HG03066 (cell line): ENCODE measurements at regions not wholly inside any gene's neighbourhood (a gene's known extent, or its start where the extent isn't known, plus 50 kb on each side); places are given as distances from the start of the nearest gene placed in this dataset.
"Not testable (repeated sequence)": the region's sequence is repeated elsewhere in the genome, so short reads cannot be mapped to it uniquely, and the experiment has no call there.

Experiments
- ATAC-seq: cut with Tn5 transposase; IDR thresholded peaks from one replicate; pipeline ENCODE4 v1.9.1; 2021; ENCODE audit warnings: low read depth; ENCODE audit not compliant: unreplicated experiment

DNA sequence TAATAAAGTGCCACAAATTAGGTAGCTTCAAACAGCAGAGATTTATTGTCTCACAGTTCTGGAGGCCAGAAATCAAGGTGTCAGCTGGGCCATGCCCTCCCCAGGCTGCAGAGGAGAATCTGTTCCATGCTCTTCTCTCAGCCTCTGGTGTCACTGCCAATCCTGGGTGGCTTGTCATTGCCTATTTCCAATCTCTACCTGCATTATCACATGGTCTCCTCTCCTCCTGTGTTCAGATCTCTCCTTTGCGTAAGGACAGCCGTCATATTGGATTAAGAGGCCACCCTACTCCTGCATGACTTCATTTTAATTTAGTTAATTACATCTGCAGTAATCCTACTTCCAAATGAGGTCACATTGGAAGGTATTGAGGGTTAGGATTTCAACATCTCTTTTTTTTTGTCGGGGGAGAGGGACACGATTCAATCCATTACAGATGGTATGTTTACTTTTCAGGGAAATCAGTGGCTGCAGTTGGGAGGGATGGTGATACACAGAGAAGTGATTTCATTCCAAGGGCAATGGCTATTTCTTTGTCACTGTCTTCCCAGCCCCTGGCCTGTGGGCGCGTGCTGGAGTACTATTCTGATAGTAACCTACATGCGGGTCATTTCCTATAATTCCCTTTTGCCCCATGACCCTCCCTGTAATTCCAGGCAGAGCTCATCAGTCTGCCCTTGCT, 169.4 kb downstream of the MINAR1 start:
- no peak for ATAC-seq

DNA sequence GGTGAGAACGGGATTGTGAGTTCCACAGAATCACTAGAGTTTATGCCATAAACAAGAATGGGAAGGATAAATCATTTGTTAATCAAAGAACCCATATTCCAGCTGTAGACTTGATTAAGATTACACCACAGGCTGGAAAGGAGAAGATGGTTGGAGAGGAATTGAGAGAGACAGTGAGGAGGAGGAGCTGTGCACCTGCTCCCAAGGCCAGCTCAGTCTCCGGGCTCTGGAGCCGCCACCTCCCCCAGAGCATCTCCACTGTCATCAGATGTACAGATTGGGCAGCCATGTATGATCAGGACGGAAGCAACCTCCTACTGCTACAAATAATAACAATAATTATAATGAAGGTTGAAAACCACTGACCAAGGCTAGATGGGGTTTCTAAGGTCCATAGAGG, 170.0 kb downstream of the MINAR1 start:
- no peak for ATAC-seq

DNA sequence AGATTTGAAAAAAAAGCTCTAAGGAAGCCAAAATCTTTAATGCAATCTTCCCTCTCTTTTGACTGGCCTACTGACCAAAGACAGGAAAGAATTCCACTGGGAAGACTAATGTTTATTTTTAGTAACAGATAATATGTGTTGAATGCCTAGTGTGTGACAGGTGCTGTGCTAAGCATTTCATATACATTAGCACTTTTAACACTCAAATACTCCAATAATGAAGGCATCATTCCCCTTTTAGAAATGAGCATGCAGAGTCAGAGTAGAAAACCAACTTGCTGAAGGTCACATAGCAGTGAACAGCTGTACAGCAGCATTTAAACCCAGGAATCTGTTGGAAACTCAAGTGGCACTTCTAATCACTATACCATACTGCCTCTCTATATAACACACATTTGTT, 170.6 kb downstream of the MINAR1 start:
- ATAC-seq, result no peak

DNA sequence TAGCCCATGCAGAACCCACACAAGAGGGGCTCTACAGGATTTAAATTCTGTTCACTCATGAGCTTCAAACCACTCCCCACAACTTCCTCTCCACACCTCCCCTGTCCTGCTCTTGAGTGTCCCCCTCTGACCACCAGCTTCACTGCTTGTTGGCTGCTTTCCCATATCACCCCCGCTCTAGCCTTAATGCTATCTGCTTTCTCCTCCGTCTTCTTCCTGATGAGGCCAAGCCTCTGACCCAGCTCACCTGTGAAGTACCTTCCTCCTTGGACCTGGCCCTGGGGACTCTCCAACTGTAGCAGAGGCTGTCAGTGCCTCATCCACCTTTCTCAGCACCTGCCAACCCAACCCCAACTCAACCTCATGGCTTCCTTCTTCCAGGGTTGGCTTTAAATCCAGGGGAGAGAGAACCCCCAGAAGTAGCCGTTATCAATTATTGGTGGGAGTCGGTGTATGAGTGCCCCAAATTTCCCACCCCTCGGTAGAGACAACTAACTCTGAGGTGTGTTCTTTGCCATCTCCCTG, 174.8 kb downstream of the MINAR1 start:
- ATAC-seq, result no peak

DNA sequence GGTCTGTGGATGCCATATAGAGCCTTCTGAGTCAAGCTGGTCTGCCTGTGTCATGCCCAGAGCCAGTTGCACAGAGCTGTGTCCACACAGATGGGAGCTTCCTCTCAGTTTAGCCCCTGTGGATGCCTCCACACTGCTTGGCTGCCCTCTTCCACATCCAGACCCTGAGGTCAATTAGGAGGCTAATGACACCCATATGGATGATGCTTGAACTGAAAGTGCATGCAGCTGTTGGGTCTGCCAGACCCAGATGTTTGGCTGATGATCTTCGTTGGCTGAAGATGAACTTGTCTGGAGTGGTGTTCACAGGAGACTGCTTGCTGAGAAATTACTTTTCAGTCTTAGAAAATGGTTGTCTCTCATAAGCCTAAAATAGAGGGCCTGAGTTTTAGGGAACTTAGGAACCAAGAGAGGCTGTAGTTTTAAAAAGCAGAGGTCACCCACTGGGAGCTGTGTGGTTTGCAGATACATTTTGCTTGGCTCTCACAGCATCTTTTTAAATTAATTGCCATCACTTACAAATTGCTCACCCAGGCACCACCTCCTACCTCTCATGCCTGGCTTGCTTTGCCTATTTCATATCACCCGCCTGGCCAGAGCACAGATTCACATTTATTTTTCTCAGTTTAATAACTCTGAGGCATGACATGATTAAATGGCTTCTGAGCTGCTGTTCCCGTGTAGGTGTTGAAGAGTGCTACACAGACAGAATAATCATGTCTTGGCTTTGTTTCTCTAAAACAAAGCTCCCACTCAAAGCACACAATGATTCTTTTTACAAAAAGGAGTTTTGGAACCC, 176.1 kb downstream of the MINAR1 start:
- ATAC-seq, result no peak

DNA sequence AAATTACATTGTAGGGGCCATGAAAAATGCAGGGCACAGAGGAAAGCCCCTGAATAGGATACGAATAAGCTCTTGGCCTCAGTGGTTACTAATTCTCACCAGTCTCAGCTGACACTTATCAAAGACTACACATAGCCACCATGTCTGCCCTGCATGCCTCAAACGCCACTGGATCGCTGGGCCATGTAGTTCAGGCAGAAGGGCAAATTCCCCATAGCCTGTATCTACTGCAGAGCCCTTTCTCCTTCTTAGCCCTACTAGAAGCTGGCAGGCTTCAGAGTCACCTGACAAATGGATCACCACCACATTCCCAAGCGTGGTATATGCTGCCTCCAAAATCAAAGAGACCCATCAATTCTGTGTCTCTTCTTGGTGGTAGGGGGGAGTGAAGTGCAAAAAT, 177.4 kb downstream of the MINAR1 start:
- no peak for ATAC-seq

DNA sequence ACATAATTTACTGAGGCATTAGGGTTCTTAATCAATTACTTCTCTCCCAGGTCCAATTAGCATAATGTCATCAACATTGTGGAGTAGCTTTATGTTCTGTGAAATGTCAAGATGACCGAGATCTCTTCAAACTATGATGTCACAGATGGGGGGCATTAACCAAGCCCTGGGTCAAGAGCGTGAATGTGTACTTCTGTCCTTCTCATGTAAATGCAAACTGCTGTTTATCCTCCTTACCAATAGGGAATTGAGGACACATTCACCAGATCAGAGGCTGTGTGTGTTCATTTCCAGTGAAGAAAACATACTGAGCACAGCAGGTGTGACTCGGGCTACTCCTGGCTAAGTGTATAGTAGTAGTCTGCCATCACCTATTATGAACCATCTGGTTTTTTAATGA, 177.9 kb downstream of the MINAR1 start:
- no peak for ATAC-seq

DNA sequence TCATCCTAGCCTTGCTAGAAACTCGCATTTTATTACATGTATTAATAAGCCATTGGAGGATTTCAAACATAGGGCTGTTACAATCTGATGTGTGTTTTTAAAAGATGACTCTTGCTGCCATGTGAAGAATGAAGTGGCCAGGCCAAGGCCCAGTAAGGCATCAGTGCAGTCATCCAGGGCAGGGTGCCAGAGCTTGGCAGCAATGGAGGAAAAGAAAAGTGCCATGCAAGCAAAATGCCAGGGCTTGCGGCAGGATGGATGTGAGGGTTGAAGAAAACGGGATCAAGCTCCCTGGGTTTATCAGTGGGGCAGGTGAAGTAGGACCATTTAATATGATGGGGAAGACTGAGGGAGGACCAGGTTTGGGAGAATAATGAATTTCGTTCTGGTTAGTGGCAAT, 183.6 kb downstream of the MINAR1 start:
- no peak for ATAC-seq

DNA sequence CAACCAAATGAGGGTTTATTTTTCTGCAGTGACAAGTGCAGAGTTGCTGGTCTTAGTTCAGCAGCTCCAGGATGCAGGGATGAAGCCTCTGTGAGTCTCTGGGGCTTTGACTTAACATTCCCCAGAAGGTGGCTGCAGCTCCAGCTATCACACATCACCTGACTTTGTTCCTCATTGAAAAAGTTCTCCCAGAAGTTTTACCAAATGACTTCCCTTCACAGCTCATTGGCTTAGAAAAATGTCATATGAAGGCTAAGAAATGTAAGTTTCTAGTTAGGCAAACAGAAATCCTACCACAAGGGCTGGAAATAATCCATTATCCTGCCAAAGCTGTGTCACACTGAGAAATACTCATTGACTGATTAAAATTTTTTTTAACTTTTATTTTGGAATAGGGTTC, 184.9 kb downstream of the MINAR1 start:
- no peak for ATAC-seq

DNA sequence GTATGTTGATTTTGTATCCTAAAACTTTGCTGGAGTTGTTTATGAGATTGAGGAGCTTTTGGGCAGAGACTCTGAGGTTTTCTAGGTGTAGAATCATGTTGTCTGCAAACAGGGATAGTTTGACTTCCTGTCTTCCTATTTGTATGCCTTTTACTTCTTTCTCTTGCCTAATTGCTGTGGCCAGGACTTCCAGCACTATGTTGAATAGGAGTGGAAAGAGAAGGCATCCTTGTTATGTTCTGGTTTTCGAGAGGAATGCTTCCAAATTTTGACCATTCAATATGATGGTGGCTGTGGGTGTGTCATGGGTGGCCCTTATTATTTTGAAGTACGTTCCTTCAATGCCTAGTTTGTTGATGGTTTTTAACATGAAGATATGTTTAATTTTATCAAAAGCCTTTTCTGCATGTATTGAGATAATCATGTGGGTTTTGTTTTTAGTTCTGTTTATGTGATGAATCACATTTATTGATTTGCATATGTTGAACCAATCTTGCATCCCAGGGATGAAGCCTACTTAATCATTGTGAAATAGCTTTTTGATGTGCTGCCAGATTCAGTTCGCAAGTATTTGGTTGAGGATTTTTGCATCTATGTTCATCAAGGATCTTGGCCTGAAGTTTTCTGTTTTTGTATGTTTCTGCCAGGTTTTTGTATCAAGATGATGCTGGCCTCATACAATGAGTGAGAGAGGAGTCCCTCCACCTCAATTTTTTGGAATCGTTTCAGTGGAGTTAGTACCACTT, 188.1 kb downstream of the MINAR1 start:
- ATAC-seq, result no peak

DNA sequence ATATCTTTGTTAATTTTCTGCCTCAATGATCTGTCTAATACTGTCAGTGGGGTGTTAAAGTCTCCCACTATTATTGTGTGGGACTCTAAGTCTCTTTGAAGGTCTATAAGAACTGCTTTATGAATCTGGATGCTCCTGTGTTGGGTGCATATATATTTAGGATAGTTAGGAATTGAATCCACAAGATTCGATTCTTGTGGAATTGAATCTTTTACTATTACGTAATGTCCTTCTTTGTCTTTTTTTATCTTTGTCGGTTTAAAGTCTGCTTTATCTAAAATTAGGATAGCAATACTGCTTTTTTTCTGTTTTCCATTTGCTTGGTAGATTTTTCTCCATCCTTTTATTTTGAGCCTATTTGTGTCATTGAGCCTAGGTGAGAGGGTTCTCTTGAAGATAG, 189.7 kb downstream of the MINAR1 start:
- not testable (repeated sequence) for ATAC-seq

DNA sequence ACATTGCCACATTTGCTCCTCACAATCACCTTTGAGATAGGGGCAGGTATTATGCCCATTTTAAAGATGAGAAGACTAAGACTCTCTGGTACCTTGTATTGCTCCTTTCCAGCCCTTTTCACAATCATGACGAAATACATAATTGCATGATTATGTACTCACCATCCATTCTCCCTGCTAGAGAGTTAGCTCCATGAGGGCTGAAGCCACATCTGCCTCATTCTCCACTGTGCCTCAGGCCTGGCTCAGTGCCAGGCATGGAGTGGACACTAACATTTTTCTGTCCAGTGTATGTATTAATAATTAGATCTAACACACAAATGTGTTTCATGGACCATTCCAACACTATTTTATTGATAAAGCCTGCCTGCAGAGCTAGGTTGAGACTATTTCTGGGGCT, 191.4 kb downstream of the MINAR1 start:
- ATAC-seq, result no peak

DNA sequence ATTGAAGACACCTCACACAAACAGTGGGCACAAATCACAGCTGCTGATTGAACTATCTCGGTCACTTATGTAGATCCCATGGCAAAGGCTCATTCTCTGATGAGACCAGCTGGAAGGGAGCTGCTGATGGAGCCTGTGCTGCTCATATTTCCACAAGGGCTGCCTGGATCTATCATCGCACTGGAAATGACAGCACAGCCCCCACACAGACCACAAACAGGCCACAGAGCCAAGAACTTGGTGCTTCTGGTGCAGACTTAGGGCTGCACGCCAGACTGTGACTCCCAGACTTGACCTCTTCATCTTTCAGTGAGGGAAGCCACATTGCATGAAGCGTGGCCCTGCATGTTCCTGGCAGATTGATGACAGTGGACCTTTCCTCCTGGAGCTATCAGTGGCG, 197.6 kb downstream of the MINAR1 start:
- no peak for ATAC-seq

DNA sequence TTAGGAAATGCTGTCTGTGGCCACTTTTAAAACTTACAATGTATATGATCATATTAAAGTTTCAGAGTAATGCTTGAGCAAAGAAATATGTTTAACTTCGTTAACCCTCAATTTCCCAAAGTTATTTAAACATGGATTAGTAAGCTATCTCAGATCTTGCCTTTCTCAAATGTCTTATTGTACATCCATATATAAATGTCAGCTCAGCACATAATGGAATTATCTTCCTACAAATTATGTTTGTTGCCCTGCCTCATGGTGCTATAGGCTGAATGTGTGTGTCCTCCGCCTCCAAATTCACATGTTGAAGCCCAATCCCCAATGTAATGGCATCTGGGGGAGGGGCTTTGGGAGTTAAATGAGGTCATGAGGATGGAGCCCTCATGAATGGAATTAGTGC, 200.3 kb downstream of the MINAR1 start:
- ATAC-seq, result no peak

DNA sequence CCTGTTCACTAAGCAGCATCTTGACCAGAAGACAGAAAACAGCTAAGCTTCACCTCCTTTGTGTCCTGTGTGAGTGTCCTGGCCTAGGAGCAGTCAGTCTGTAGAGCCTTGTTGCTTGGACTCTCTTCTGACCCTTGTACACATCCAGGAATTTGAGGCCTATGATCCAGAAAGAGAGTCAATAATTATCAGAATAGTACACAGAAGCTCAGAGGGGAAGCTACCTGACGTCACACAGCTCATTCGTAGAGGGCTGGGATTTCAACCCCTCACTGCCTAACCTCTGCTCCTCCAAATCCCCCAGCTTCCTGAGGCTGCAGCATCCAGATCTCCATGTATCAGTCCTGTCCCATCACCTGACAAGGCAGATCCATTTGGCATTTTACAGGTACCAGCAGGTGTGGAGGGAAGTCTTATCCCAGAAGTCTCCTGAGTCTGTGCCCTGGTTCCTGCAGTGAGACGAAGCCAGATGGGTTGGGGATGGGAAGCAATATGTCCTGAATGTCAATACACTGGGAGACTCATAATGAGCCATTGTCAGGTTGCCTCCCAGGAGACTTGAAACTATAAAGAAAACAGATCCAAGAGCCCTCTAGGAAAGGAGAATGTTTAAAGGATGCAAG, 203.1 kb downstream of the MINAR1 start:
- no peak for ATAC-seq

DNA sequence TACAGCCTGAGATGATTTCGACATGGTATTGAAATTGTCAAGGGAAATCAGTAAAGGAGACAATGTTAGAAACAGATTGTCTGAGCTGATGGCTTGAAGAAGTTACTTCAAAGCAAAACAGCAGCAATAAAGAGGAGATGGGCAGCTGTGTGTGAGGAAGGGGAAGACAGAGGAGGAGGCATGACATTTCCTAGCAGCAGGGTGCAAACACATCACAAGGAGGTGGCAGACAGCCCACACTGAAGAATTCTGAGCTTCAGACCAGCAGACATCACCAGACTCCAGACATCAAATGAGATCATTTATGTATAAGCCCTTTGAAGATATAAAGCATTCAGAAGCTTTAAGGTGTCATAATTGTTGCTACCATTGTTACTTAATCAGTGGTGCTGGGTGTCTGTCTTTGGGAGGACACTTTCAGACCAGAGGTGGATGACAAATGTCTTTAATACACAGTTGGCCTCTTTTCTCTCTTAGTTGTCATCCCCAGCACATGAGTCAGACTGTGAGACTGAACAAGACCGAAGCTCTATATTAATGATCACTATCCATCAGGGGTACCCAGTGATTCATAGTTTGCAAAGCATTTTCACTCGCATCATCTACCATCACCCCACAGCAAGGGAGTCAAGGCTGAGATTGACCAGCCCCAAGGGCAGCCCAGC, 203.9 kb downstream of the MINAR1 start:
- ATAC-seq, result no peak

DNA sequence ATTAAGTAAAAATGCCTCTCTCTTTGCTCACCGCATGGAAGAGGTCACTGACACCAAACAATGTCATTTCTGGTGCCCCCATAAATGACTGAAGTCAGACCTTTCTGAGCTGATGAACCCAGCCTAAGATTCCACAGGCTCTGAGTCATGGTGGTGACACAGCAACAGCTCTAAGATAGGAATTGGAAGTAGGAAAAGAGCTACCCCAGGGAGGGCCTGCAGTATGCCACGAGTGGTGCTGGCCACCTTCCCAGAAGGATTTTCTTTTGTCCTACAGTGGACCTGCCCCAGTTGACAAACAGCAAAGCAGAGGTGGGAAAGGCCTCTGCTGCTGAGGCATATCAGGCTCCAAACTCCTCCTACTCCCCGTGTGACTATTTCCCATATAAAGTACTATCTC, 208.1 kb downstream of the MINAR1 start:
- ATAC-seq, result no peak

DNA sequence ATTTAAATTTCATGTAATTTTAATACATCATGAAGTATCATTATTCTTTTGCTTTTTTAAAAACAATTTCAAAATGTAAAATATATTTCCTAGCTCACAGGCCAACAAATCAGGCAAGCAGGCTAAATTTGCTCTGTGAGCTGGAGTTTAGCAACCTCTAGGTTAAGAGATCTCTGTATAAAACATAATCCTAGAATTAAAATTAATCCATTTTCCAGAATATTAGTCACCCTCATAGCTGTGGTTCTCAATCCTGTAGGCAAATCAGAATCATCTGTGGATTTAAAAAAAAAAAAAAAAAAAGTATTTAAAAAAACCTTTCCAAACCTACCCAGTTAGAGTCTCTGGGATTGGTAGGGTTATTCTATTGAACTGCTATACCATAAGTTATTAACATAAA, 209.7 kb downstream of the MINAR1 start:
- no peak for ATAC-seq

DNA sequence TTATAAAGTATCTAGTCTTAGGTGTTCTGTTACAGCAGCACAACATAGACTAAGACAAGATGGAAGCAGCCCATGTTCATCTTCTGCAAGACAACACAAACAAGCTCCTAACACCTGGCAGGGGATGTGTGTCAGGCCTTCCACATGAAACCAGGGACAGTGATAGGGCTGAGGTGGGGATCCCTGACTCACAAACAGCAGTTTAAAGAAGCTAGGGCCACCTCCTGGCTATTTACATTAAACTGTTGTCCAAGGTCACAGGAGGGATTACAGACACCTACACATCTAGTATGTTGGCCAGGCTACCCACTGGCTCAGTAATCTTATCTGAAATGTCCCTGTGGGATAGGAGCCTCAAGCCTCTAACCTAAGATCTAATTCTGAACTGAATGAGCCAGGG, 211.3 kb downstream of the MINAR1 start:
- no peak for ATAC-seq

DNA sequence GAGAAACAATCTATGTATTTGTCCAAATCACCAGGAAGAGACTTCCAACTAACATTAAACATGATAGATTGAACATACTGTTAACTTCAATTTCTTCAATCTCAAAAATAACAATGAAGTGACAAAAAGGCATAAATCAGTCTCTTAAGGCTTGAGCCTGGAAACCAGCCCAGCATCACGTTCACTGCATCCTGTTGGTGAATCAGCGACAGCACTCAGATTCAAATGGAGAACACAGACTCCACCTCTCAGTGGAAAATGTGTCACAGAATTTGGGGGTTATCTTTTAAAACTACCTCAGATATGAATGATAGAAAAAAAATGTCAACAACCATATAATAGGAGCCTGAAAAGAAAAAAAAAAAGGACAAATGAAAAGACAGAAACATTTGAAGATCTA, 212.0 kb downstream of the MINAR1 start:
- ATAC-seq, result no peak
